Nephron (organoid): ENCODE measurements at regions not wholly inside any gene's neighbourhood (a gene's known extent, or its start where the extent isn't known, plus 50 kb on each side); places are given as distances from the start of the nearest gene placed in this dataset.
"Not testable (repeated sequence)": the region's sequence is repeated elsewhere in the genome, so short reads cannot be mapped to it uniquely, and the experiment has no call there.

ENCODE experiments used
- H3K27ac Mint-ChIP-seq, 3 experiments: 2 replicates each; pipeline ENCODE4 v1.8.0; 2020; ENCODE audit warnings: mixed read lengths in 3 of 3, mild to moderate bottlenecking in 2 of 3, moderate library complexity in 1 of 3
- H3K27me3 Mint-ChIP-seq: 2 replicates; pipeline ENCODE4 v1.8.0; 2021; ENCODE audit warnings: low read depth, mild to moderate bottlenecking, moderate library complexity, mixed read lengths
- H3K36me3 Mint-ChIP-seq: 2 replicates; pipeline ENCODE4 v1.8.0; 2020; ENCODE audit warnings: low read depth, mixed read lengths
- H3K4me1 Mint-ChIP-seq: 2 replicates; pipeline ENCODE4 v1.8.0; 2020; ENCODE audit warnings: mixed read lengths
- H3K4me3 Mint-ChIP-seq, 3 experiments: 2 replicates each; pipeline ENCODE4 v1.8.0; 2020; ENCODE audit warnings: mild to moderate bottlenecking in 3 of 3, mixed read lengths in 3 of 3, moderate library complexity in 2 of 3
- H3K9me3 Mint-ChIP-seq: 2 replicates; pipeline ENCODE4 v1.8.0; 2020; ENCODE audit warnings: mixed read lengths
- CTCF ChIP-seq, 3 experiments: fragments of 200-600 bp; sonication (generic); IDR thresholded peaks; one replicate each; pipeline ENCODE4 v1.5.0; 2021; ENCODE audit warnings: antibody characterized with exemption in 3 of 3; ENCODE audit not compliant: unreplicated experiment in 3 of 3

DNA sequence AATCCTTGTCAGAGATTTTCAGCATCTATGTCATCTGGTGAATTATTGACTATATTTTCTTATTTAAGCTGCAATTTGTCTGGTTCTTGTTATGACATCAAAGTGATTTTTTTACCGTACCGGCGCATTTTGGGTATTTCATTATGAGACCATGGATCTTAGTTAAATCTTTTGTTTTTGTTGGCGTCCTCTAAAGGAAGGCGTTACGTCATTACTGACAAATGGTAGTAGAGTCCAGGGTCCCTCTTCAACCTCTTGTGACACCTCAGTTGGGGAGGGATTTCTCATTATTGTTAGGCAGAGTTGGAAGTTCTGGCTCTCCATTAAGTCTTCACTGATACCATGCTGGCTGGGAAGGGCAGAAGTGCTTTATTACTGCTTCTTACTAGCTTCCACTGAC is 175.8 kb upstream of the MMADHC start:
- Mint-ChIP-seq H3K27me3 (no peaks in the 10 kb centered on the region), H3K4me3 (no peak overlapping the region), H3K4me1 (peaks cover 14% of the 10 kb centered on the region), H3K9me3 (no peaks in the 10 kb centered on the region), H3K27ac (no peak overlapping the region), H3K36me3 (no peaks in the 10 kb centered on the region)
- no peak for TF ChIP-seq CTCF (IDR thresholded peaks at IDR 0.05; ENCODE audit: unreplicated experiment in 3 of 3)

GRCh38 chr2:149761611-149762010 is 174.0 kb upstream of the MMADHC start:
- H3K27ac Mint-ChIP-seq: no peak overlapping the region
- no peaks in the 10 kb centered on the region for H3K9me3 Mint-ChIP-seq
- no peak for TF ChIP-seq CTCF (IDR thresholded peaks at IDR 0.05; ENCODE audit: unreplicated experiment in 3 of 3)
- no peaks in the 10 kb centered on the region for H3K36me3 Mint-ChIP-seq
- H3K4me3 Mint-ChIP-seq: no peak overlapping the region
- no peaks in the 10 kb centered on the region for H3K4me1 Mint-ChIP-seq
- H3K27me3 Mint-ChIP-seq: no peaks in the 10 kb centered on the region

DNA sequence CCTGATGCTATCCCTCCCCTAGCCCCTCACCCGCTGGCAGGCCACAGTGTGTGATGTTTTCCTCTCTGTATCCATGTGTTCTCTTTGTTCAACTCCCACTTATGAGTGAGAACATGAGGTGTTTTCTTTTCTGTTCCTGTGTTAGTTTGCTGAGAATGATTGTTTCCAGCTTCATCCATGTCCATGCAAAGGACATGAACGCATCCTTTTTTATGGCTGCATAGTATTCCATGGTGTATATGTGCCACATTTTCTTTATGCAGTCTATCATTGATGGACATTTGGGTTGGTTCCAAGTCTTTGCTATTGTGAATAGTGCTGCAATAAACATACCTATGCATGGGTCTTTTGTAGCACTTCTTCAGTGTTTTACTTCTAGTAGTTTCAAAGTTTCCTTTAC is 171.8 kb upstream of the MMADHC start:
- H3K27ac Mint-ChIP-seq, H3K27me3 Mint-ChIP-seq, H3K36me3 Mint-ChIP-seq, H3K4me3 Mint-ChIP-seq, H3K4me1 Mint-ChIP-seq: not testable (repeated sequence)
- H3K9me3 Mint-ChIP-seq: peaks cover 16% of the 10 kb centered on the region

DNA sequence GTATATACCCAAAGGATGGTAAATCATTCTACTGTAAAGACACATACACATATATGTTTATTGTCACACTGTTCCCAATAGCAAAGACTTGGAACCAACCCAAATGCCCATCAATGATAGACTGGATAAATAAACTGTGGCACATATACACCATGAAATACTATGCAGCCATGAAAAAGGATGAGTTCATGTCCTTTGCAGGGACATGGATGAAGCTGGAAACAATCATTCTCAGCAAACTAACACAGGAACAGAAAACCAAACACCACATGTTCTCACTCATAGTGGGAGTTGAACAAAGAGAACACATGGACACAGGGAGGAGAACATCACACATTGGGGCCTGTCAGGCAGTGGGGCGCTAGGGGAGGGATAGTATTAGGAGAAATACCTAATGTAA is 167.1 kb upstream of the MMADHC start:
- H3K27me3 Mint-ChIP-seq, H3K4me1 Mint-ChIP-seq, H3K4me3 Mint-ChIP-seq, H3K27ac Mint-ChIP-seq: not testable (repeated sequence)
- Mint-ChIP-seq H3K9me3 (peaks cover 21% of the 10 kb centered on the region), H3K36me3 (peaks cover 11% of the 10 kb centered on the region)

- peaks cover 31% of the 10 kb centered on the region for H3K4me1 Mint-ChIP-seq
- no peaks in the 10 kb centered on the region for H3K27me3 Mint-ChIP-seq
- H3K9me3 Mint-ChIP-seq: no peaks in the 10 kb centered on the region
- H3K36me3 Mint-ChIP-seq: no peaks in the 10 kb centered on the region
- peak overlapping the region in 2 of 3 experiments; percentile 25 to 32 for H3K27ac Mint-ChIP-seq
- H3K4me3 Mint-ChIP-seq: no peak overlapping the region
- no peak for TF ChIP-seq CTCF (IDR thresholded peaks at IDR 0.05; ENCODE audit: unreplicated experiment in 3 of 3)
Measured at GRCh38 chr2:149747456-149747855, 159.9 kb upstream of the MMADHC start.

DNA sequence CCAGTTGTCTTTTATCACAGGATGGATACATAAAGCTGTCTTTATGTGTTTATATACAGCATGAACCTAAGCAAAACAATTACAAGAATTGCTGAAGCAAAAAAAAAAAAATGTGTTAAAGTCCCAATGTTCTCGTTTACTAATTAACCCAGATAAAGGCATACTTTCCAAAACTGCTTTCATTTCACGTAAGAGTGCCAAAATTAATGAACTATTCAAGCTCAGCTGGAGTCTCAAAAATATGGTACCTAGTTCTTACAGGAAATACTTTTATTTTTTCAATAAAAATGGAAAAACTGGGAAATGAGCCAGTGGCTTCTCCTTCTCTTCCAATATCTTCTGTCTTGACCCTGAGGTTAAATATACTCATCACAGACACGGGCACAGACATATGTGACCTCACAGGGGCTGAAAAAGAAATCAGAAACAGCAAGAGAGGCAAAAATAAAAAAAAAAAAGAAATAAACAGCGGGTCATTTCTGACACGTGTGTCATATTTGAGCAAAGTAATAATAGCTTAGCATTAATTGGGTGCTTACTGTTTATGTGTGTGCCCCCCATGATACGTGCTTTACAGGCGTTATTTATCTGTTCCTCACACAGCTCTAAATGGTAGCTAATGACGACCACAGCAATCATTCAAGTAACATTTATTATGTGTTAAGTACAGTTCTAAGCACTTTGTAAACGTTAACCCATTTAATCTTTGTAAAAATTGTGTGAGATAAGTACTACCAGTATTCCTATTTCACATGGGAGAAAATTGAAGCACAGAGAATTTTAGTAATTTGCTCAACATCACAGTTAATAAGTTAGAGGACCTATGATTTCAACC is 158.0 kb upstream of the MMADHC start:
- Mint-ChIP-seq H3K27me3 (no peaks in the 10 kb centered on the region), H3K27ac (peak overlapping the region; percentile 6 to 79 (median 62)), H3K4me3 (no peak overlapping the region), H3K4me1 (peaks cover 31% of the 10 kb centered on the region), H3K36me3 (no peaks in the 10 kb centered on the region), H3K9me3 (no peaks in the 10 kb centered on the region)
- no peak for TF ChIP-seq CTCF (IDR thresholded peaks at IDR 0.05; ENCODE audit: unreplicated experiment in 3 of 3)

DNA sequence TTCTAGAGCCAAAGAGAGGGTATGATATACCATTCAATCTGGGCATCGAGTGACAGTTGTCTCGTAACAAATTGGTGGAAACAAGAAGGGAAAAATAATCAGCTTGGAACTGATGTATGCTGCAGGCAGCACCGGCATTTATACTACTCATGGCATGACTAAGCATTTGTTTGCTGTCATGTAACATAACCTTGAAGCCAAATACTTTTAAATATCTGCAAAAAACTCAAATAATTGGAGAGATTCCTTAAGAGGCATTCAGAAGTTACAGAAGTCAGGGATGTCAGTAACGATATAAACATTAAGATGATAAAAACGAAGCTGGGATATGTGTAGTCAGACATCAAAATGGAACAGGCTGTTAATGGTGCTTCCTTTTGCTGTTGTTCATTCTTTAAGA is 157.3 kb upstream of the MMADHC start:
- no peaks in the 10 kb centered on the region for H3K9me3 Mint-ChIP-seq
- H3K36me3 Mint-ChIP-seq: no peaks in the 10 kb centered on the region
- H3K27me3 Mint-ChIP-seq: no peaks in the 10 kb centered on the region
- TF ChIP-seq CTCF (IDR thresholded peaks at IDR 0.05; ENCODE audit: unreplicated experiment in 3 of 3): no peak
- H3K4me1 Mint-ChIP-seq: peaks cover 31% of the 10 kb centered on the region
- H3K4me3 Mint-ChIP-seq: no peak overlapping the region
- peak overlapping the region; percentile 6 to 79 (median 62) for H3K27ac Mint-ChIP-seq
